GM06990 (cell line): ENCODE measurements at regions not wholly inside any gene's neighbourhood (a gene's known extent, or its start where the extent isn't known, plus 50 kb on each side); places are given as distances from the start of the nearest gene placed in this dataset.

Source experiments
- DNase-seq: peaks from one replicate; pipeline ENCODE4 v3.0.0-alpha.2; 2011; ENCODE audit not compliant: insufficient read length; ENCODE audit errors: extremely low read depth
- H3K27me3 ChIP-seq: replicated peaks from 2 replicates; pipeline ENCODE4 v1.6.0; 2011; ENCODE audit warnings: low read length; ENCODE audit not compliant: control insufficient read depth, insufficient read depth
- H3K36me3 ChIP-seq: 2 replicates; pipeline ENCODE4 v1.5.1; 2011; ENCODE audit warnings: low read length; ENCODE audit not compliant: control insufficient read depth, insufficient read depth
- H3K4me3 ChIP-seq: replicated peaks from 2 replicates; pipeline ENCODE4 v1.5.1; 2011; ENCODE audit warnings: low read depth, mild to moderate bottlenecking, control low read depth, low read length
- CTCF ChIP-seq: IDR thresholded peaks from 2 replicates; pipeline ENCODE4 v1.5.1; 2011; ENCODE audit warnings: low read length, control low read depth, mild to moderate bottlenecking, inconsistent platforms; ENCODE audit not compliant: insufficient read depth, poor library complexity, severe bottlenecking

- Histone ChIP-seq H3K4me3 (no peak overlapping the region), H3K36me3 (no peaks in the 10 kb centered on the region), H3K27me3 (no peaks in the 10 kb centered on the region)
- no peak for DNase-seq
- TF ChIP-seq CTCF: no peak
Observed at GRCh38 chr3:177306252-177306651, 109.0 kb upstream of the TBL1XR1 start.

GRCh38 chr3:177307391-177307790, 110.1 kb upstream of the TBL1XR1 start:
- H3K27me3 ChIP-seq: no peaks in the 10 kb centered on the region
- no peaks in the 10 kb centered on the region for H3K36me3 ChIP-seq
- TF ChIP-seq CTCF: no peak
- DNase-seq: no peak
- no peak overlapping the region for H3K4me3 ChIP-seq

GRCh38 chr3:177307826-177308225, 110.5 kb upstream of the TBL1XR1 start:
- no peak for TF ChIP-seq CTCF
- no peaks in the 10 kb centered on the region for H3K36me3 ChIP-seq
- no peak for DNase-seq
- H3K27me3 ChIP-seq: no peaks in the 10 kb centered on the region
- H3K4me3 ChIP-seq: no peak overlapping the region

GRCh38 chr3:177308286-177308685, 111.0 kb upstream of the TBL1XR1 start:
- no peak for TF ChIP-seq CTCF
- no peaks in the 10 kb centered on the region for H3K27me3 ChIP-seq
- no peaks in the 10 kb centered on the region for H3K36me3 ChIP-seq
- DNase-seq: no peak
- H3K4me3 ChIP-seq: no peak overlapping the region

GRCh38 chr3:177308911-177309310, 111.6 kb upstream of the TBL1XR1 start:
- Histone ChIP-seq H3K27me3 (no peaks in the 10 kb centered on the region), H3K4me3 (no peak overlapping the region), H3K36me3 (no peaks in the 10 kb centered on the region)
- DNase-seq: no peak
- no peak for TF ChIP-seq CTCF

- TF ChIP-seq CTCF: no peak
- Histone ChIP-seq H3K4me3 (no peak overlapping the region), H3K27me3 (no peaks in the 10 kb centered on the region), H3K36me3 (no peaks in the 10 kb centered on the region)
- no peak for DNase-seq
Observed at GRCh38 chr3:177312491-177312890, 115.2 kb upstream of the TBL1XR1 start.
